ENCODE measurements at regions not wholly inside any gene's neighbourhood (a gene's known extent, or its start where the extent isn't known, plus 50 kb on each side); places are given as distances from the start of the nearest gene placed in this dataset.
"Not testable (repeated sequence)": the region's sequence is repeated elsewhere in the genome, so short reads cannot be mapped to it uniquely, and the experiment has no call there.

- not testable (repeated sequence) for DNase-seq
These were observed 105.0 kb upstream of the ZNF516 start for GRCh38 chr18:76600076-76600475.

GRCh38 chr18:76594966-76595365 lies 99.9 kb upstream of the ZNF516 start:
- DNase-seq: no peak

DNA sequence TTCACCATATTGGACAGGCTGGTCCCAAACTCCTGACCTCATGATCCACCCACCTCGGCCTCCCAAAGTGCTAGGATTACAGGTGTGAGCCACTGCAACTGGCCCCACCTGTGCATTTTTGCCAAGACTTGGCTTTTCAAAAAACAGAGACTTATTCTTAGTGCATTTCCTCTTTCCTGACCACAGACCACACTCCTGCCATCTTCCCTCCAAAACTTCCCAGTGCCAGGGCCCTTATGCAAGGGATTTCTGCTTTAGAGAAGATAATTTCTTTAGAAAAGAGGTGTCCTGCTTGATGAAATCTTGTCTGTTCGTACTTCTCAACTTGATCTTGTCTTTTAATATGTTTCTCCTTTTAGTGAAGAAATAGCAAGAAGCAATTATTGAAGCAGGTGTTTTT lies 98.8 kb upstream of the ZNF516 start:
- no peak for DNase-seq

- no peak for DNase-seq
These were observed 97.9 kb upstream of the ZNF516 start for GRCh38 chr18:76592981-76593381.

DNA sequence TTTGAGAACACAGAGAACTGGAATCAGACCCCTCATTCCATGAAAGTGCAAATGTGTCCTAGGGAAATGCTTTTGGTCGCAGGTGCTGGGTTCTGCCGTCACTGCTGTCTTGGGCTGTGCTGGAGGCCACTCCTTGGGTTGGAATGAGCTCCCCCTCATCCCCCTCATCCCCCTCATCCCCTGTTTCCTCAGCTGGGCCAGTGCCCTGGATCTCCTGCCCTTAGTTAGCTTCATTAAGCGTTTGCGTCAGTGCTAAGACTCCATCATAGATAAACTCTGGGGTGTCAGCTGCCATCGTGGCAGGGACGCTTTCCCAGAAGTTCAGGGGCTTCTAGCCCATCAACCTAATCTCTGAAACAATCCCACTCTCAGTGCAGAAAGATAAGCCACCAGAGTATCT lies 97.1 kb upstream of the ZNF516 start:
- no peak for DNase-seq

GRCh38 chr18:76589866-76590265 lies 94.8 kb upstream of the ZNF516 start:
- no peak for DNase-seq

- DNase-seq: no peak
These were observed 94.3 kb upstream of the ZNF516 start for GRCh38 chr18:76589316-76589715.

GRCh38 chr18:76588601-76589226 lies 93.7 kb upstream of the ZNF516 start:
- DNase-seq: no peak

- no peak for DNase-seq
These were observed 92.8 kb upstream of the ZNF516 start for GRCh38 chr18:76587879-76588271.

DNA sequence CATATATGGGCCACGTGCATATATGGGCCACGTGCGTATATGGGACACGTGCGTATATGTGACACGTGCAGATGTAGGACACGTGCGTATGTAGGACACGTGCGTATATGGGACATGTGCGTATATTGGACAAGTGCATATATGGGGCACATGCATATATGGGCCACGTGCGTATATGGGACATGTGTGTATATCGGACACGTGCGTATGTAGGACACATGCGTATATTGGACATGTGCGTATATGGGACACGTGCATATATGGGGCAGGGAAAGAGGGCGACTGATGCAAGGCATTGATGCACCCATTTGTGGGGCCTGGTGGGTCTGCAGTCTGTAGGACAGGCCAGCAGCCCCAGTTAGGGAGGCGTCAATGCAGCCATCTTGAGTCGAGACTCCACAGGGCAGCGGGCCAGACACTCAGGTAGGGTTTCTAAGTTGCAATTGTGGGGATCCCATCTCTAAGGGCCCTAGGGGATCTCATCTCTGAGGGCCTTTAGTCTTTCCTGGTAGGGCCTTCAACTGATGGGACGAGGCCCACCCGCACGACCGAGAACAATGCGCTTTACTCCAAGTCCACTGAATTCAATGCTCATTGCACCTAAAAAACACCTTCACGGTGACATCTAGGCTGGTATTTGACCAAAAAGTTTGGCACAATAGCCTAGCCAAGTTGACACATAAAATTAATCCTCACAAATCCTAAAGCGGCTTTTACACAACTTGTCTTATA lies 92.3 kb upstream of the ZNF516 start:
- DNase-seq: no peak

- DNase-seq: no peak
These were observed 89.6 kb upstream of the ZNF516 start for GRCh38 chr18:76584414-76585310.

DNA sequence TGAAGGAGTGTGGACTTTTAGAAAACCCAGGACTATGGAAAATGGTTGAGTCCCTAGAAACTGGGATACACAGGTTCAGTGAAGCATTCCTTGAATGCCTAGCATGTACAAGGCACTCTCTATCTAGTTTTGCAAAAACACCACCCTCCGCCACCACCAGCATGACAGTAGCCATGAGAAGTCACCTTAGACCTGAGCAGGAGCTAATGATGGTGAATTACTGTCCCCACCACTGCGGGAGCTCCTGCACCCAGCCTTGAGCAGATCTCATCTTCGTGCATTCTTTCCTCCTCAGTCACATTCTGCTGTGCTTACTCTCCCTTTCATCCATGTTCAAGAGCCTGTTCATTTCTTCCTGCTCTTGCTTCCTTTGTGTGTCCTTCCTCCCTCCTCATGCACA lies 86.2 kb upstream of the ZNF516 start:
- DNase-seq: no peak

- DNase-seq: no peak
These were observed 85.4 kb upstream of the ZNF516 start for GRCh38 chr18:76580288-76580962.

DNA sequence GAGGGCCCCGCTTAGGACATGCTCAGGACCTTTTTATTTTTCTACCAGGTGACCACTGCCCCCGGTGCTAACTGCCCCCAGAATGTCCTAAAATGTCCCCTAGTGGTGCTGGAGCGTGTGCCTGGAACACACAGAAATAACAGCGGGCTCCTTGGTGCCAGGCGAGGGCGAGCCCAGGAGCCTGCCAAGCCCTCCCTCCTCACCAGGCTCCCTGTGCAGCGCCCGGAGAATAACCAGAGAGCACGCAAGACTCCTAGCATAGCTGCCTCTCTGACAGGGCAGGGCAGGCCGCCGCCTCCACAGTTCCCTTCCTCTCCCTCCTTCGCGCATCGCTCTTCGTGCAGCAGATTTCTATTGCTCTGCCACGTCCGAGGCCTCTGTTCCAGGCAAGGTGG lies 84.3 kb upstream of the ZNF516 start:
- no peak for DNase-seq

- DNase-seq: no peak
These were observed 83.7 kb upstream of the ZNF516 start for GRCh38 chr18:76578571-76579300.

- DNase-seq: no peak
These were observed 78.4 kb upstream of the ZNF516 start for GRCh38 chr18:76573325-76574025.

DNA sequence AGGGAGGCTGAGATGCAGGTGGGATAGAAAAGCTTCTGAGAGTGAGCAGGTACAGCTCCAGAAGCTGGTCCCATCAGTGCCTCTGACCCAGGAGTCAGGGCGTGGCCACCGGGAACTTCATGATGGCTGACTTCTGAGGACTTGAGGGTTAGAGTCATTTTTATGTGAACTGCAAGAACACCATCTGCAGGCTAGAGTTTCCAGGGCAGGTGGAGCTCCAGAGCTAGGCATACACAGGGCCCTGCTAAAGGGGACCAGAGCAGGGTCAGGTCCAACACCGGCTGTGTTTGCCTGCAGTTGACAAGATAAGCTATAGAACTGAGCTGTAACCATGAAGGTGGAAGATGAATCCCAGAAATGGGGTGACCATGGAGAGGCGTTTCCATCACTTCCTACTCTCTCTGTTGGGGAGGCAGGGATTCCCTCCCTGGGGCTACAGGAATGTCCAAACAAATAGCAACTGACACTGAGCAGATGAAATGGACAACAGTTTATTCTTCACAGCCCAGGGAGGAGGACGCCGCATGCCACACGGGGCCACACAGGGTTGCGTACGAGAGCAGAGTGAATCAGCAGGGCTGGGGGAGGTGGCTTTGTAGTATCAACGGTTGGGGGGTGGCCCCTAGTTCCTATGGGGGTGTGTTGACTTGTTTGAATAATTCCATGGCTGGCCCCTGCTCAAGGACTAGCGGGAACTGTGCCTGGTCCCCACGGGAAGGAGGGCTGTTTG lies 77.6 kb upstream of the ZNF516 start:
- DNase-seq: no peak

DNA sequence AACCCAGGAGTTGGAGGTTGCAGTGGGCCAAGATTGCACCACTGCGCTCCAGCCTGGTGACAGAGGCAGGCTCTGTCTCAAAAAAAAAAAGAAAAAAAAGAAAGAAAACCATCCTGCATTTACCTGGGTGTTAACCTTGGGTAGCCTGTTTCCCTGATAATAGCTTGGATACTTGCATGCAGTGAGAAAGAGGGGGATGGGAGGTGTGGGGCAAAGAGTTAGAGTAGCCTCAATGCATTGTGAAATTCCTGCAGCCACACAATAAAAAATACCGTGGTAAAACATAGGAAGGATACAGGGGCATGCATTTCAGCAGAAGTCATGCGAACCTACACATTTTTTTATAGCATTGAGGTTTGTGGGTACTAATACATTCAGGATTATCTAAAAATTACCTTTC lies 76.6 kb upstream of the ZNF516 start:
- no peak for DNase-seq

- DNase-seq: no peak
These were observed 75.8 kb upstream of the ZNF516 start for GRCh38 chr18:76570856-76571255.

GRCh38 chr18:76569644-76570419 lies 74.8 kb upstream of the ZNF516 start:
- DNase-seq: no peak
